ENCODE measurements at regions not wholly inside any gene's neighbourhood (a gene's known extent, or its start where the extent isn't known, plus 50 kb on each side); places are given as distances from the start of the nearest gene placed in this dataset.

DNA sequence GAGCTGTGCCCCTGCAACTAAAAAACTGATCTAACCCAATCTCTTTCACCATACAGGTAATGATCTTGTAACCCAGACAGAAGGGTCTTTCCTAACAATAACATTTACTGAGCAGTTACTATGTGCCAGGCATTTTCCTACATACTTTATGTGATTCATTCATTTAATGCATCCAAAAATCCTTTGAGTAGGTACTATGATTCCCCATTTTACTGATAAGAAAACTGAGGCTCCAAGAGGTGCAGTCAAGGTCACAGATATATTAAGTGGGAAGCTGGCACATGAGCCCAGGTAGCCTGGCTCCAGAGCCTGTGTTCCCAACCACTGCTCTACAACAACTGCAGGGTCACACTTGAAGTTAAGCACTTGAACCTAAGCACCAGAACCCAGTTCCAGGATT, 87.6 kb downstream of the NCR2 start:
- TF ChIP-seq, protein P1, sequence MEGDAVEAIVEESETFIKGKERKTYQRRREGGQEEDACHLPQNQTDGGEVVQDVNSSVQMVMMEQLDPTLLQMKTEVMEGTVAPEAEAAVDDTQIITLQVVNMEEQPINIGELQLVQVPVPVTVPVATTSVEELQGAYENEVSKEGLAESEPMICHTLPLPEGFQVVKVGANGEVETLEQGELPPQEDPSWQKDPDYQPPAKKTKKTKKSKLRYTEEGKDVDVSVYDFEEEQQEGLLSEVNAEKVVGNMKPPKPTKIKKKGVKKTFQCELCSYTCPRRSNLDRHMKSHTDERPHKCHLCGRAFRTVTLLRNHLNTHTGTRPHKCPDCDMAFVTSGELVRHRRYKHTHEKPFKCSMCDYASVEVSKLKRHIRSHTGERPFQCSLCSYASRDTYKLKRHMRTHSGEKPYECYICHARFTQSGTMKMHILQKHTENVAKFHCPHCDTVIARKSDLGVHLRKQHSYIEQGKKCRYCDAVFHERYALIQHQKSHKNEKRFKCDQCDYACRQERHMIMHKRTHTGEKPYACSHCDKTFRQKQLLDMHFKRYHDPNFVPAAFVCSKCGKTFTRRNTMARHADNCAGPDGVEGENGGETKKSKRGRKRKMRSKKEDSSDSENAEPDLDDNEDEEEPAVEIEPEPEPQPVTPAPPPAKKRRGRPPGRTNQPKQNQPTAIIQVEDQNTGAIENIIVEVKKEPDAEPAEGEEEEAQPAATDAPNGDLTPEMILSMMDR (conservative IDR thresholded peaks at IDR 0.05; ENCODE audit: low read depth, low read length), result no peak
- no peak overlapping the region for H3K4me3 ChIP-seq (ENCODE audit: low read length)
- DNase-seq (ENCODE audit: low read depth), result no peak

DNA sequence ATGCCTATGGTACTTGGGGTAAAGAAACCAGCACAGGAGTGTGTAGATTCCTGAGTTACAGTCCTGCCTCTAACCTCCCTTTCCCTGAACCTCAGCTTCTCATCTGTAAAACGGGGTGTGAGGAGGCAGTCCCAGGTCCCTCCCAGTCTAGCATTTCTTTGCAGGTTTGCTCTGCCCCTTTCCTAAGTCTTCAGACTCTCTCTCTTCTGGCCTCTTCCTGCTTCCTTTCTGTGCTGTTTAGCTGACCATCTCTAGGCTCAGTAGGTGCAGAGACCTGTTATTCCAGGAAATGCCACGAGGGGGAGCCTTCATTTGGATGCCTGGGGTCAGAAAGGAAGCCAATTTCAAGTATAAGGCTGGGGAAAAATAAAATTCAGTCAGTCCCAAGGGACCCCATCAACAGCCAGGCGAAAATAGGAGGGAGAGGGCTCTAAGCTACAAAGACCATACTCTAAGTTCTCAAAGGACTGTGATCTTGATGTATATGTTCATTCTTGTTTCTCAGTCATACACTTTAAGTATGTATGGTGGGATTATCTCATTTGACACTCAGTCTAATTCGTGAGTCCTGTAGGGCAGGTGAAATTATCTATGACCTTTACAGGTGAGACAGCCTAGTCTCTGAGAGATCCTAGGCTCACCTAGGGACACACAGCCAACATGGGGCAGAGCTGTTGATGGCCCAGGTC, 89.1 kb downstream of the NCR2 start:
- no peak for DNase-seq (ENCODE audit: low read depth)
- H3K4me3 ChIP-seq (ENCODE audit: low read length), result no peak overlapping the region
- TF ChIP-seq, protein P1 (conservative IDR thresholded peaks at IDR 0.05; ENCODE audit: low read depth, low read length), result peak; percentile 93

DNA sequence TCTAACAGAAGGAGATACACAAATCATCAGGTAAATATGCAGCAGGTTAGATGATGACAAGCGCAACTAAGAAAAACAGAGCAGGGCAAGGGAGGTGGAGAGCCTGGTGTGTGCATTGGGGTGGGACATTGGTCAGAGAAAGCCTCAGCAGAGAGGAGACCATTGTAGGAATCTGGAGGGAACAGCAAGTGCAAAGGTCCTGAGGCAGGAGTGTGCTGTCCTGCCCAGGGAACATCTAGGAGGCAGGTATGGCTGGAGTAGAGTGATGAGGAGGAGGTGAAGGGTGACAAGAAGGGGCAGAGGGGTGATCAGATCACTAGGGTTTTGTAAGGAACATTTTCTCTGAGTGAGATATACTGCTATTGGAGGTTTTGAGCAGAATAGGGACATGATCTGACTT, 90.1 kb downstream of the NCR2 start:
- DNase-seq (ENCODE audit: low read depth), result no peak
- no peak overlapping the region for H3K4me3 ChIP-seq (ENCODE audit: low read length)
- TF ChIP-seq, protein P1 (conservative IDR thresholded peaks at IDR 0.05; ENCODE audit: low read depth, low read length), result no peak

DNA sequence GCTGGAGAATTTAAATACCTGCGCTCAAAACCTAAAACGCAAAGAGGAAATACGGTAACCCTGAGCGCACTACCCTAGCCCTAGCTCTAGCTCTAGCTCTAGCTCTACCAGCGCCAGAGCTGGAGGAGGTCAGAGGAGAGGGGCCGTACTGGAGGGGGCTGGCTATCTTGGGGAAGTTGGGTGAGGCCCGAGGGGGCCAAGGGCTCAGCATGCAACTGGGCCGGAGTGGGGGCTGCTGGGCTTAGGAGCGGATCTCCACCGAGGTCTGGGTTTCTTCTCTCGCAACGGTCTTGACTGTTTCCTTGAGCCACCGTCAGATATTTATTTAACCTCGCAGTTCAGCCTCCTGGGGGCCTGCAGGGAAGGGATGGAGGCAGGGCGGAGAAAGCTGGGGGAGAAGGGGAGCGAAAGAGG, 91.0 kb downstream of the NCR2 start:
- TF ChIP-seq, protein P1 (conservative IDR thresholded peaks at IDR 0.05; ENCODE audit: low read depth, low read length), result no peak
- H3K4me3 ChIP-seq (ENCODE audit: low read length), result no peak overlapping the region
- no peak for DNase-seq (ENCODE audit: low read depth)

DNA sequence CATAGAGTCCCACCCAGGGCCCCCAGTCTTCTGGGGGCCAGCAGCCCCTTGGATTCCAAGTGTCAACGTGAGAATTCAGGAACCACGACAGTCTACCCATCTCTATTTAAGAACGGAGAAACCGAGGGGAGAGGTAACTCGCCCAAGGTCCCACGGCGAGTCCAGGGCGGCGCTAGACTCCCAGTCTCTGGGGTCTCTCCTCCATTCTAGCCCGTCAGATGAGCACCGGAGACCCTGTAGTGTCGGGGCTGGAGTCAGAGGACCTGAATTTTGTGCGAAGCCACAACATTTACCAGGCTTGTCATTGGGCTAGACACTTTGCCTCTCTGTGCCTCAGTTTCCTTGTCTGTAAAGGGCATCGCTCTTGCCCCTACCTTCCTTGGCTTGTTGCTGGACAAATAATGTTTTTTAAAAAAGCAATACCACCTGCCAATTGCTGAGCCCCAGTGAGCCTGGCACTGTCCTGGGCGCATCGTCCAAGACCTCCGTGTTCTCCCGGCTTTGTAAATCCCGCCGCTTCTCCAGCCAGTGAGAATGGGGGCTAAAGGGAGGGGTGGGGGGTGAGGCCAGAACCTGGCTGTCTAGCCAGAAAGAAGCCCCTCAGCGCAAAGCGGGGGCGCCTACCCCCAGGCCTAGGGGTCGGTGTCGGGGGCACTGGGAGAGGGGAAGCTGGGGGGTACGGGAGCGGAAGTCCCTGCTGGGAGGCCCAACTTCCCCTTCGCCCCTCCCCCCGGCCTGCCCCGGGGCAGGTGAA, 91.7 kb downstream of the NCR2 start:
- TF ChIP-seq, protein P1 (conservative IDR thresholded peaks at IDR 0.05; ENCODE audit: low read depth, low read length), result no peak
- no peak overlapping the region for H3K4me3 ChIP-seq (ENCODE audit: low read length)
- DNase-seq (ENCODE audit: low read depth), result no peak

DNA sequence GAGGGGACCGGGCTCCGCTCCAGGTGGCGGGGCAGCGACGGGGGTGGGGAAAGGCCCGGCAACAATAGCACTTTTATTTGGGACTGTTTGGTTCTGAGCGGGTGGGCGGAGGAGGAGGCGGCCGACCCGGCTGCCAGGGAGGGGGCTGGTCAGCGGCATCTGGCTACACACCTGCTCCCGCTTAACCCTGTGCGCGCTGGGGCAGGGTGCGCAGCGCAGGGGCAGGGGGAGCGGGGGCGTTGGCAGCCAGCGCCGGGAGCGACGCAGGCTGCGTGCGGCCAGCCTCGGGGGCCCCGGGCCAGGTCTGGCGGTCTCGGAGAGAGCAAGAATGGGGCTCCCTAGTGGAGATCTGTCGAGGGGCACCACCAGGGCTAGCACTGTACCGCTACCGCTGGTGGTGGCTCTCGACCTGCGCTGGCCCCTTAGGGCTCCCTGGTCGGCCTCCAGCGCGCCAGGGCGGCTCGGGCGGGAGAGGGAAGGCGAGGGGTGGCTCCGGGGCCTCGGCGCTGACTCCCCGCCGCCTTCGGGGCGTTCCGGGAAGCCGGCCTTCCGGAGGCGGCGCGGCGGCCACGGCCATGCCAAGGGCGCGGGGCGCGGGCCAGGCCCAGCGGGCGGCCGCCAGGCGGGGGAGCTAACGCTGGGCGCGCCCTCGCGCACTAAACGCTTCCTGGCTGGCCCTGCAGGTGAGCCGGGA, 92.4 kb downstream of the NCR2 start:
- DNase-seq (ENCODE audit: low read depth), result no peak
- TF ChIP-seq, protein P1 (conservative IDR thresholded peaks at IDR 0.05; ENCODE audit: low read depth, low read length), result no peak
- peak overlapping the region; percentile 29 for H3K4me3 ChIP-seq (ENCODE audit: low read length)
